ENCODE measurements at regions not wholly inside any gene's neighbourhood (a gene's known extent, or its start where the extent isn't known, plus 50 kb on each side); places are given as distances from the start of the nearest gene placed in this dataset.

- no peak for TF ChIP-seq CTCF (conservative IDR thresholded peaks at IDR 0.05)
- TF ChIP-seq ZFX (IDR thresholded peaks at IDR 0.05): no peak
Measured at GRCh38 chr1:18549106-18549505, 68.4 kb downstream of the KLHDC7A start.
